H1 (cell line): ENCODE measurements at regions not wholly inside any gene's neighbourhood (a gene's known extent, or its start where the extent isn't known, plus 50 kb on each side); places are given as distances from the start of the nearest gene placed in this dataset.

Source experiments
- CTCF ChIA-PET: fragments of 300-600 bp; sonication (Branson Sonifier 250); formaldehyde crosslinking; loops from one replicate; lab custom pipeline; 2021; ENCODE audit not compliant: partially characterized antibody; lab: Charles Lee
- POLR2A ChIA-PET: fragments of 300-600 bp; sonication (Branson Sonifier 250); formaldehyde crosslinking; loops from one replicate; lab custom pipeline; 2021; ENCODE audit warnings: inconsistent platforms; ENCODE audit not compliant: partially characterized antibody; lab: Charles Lee
- DNase-seq, 2 experiments: peaks; one replicate each; pipeline versions ENCODE4 v3.0.0 to v3.0.0-alpha.2; 2010 to 2022; ENCODE audit warnings: low spot score in 2 of 2, low read depth in 1 of 2, mixed read lengths in 1 of 2
- FAIRE-seq: peaks from 2 replicates; lab custom pipeline; 2011; peaks lifted over from hg19 to GRCh38; lab: Jason Lieb, UNC
- H2AFZ ChIP-seq: 2 replicates; pipeline ENCODE4 v1.8.1; 2012; ENCODE audit warnings: low read length, inconsistent platforms
- H2AK5ac ChIP-seq: 2 replicates; pipeline ENCODE4 v1.6.1; 2013; ENCODE audit warnings: low read depth, low read length
- H2BK120ac ChIP-seq: replicated peaks from 2 replicates; pipeline ENCODE3; 2013; ENCODE audit warnings: low read depth, low read length, inconsistent platforms
- H2BK12ac ChIP-seq: 2 replicates; pipeline ENCODE4 v1.6.1; 2013; ENCODE audit warnings: low read depth, low read length
- H2BK15ac ChIP-seq: 2 replicates; pipeline ENCODE4 v1.6.1; 2013; ENCODE audit warnings: low read length
- H2BK20ac ChIP-seq: 2 replicates; pipeline ENCODE4 v1.6.1; 2013; ENCODE audit warnings: low read length
- H2BK5ac ChIP-seq: 2 replicates; pipeline ENCODE4 v1.6.1; 2013; ENCODE audit warnings: low read depth, low read length
- H3K14ac ChIP-seq: 2 replicates; pipeline ENCODE4 v1.6.1; 2013; ENCODE audit warnings: inconsistent platforms; ENCODE audit not compliant: insufficient read length
- H3K18ac ChIP-seq: 2 replicates; pipeline ENCODE4 v1.6.1; 2013; ENCODE audit warnings: low read length; ENCODE audit errors: extremely low read depth
- H3K23ac ChIP-seq: 2 replicates; pipeline ENCODE4 v1.6.1; 2013; ENCODE audit warnings: inconsistent platforms; ENCODE audit not compliant: insufficient read length
- H3K23me2 ChIP-seq: 2 replicates; pipeline ENCODE4 v1.6.1; 2013; ENCODE audit warnings: low read depth, low read length
- H3K27ac ChIP-seq: 2 replicates; pipeline ENCODE4 v1.6.1; 2011; ENCODE audit warnings: low read depth, low read length, inconsistent platforms
- H3K27me3 ChIP-seq, 4 experiments: replicated peaks in 1 of 4; 1 replicate in 1 of 4; 2 replicates in 3 of 4; pipeline versions ENCODE4 v1.6.1 to v1.8.1; 2011 to 2013; ENCODE audit warnings: low read length in 3 of 4, mild to moderate bottlenecking in 3 of 4, inconsistent platforms in 2 of 4, mixed read lengths in 2 of 4, moderate library complexity in 1 of 4; ENCODE audit not compliant: control insufficient read depth in 3 of 4, insufficient read depth in 3 of 4; ENCODE audit errors: extremely low read depth in 1 of 4
- H3K36me3 ChIP-seq, 4 experiments: 2 replicates each; pipeline versions ENCODE4 v1.6.1 to v1.8.1; 2011 to 2013; ENCODE audit warnings: mild to moderate bottlenecking in 4 of 4, low read length in 3 of 4, moderate library complexity in 2 of 4, control low read depth in 1 of 4, inconsistent platforms in 1 of 4; ENCODE audit not compliant: insufficient read depth in 4 of 4, control insufficient read depth in 2 of 4
- H3K4ac ChIP-seq: replicated peaks from 2 replicates; pipeline ENCODE3; 2013; ENCODE audit warnings: low read length, low read depth, mixed read lengths, inconsistent platforms; ENCODE audit not compliant: insufficient read length
- H3K4me1 ChIP-seq, 4 experiments: replicated peaks in 1 of 4; 1 replicate in 1 of 4; 2 replicates in 3 of 4; pipeline versions ENCODE4 v1.6.1 to v1.8.1; 2011 to 2013; ENCODE audit warnings: low read length in 3 of 4, inconsistent platforms in 2 of 4, mixed read lengths in 1 of 4; ENCODE audit not compliant: insufficient read depth in 4 of 4, control insufficient read depth in 3 of 4
- H3K4me2 ChIP-seq, 2 experiments: 2 replicates each; pipeline versions ENCODE4 v1.6.1 to v1.8.1; 2011 to 2013; ENCODE audit warnings: low read depth in 2 of 2, low read length in 2 of 2, control low read depth in 1 of 2, inconsistent platforms in 1 of 2, mild to moderate bottlenecking in 1 of 2; ENCODE audit not compliant: insufficient read depth in 1 of 2
- H3K4me3 ChIP-seq, 4 experiments: fragments of 200-600, 300-600 bp in 1 of 4; sonication (generic), shearing (Covaris generic), sonication (Bioruptor Twin) in 1 of 4; 2 replicates each; pipeline versions ENCODE4 v1.5.1 to v1.8.1; 2011 to 2016; ENCODE audit warnings: low read length in 4 of 4, low read depth in 3 of 4, control low read depth in 2 of 4, inconsistent platforms in 2 of 4, mild to moderate bottlenecking in 2 of 4, mixed read lengths in 1 of 4, moderate library complexity in 1 of 4; ENCODE audit not compliant: insufficient read depth in 2 of 4; ENCODE audit errors: extremely low read depth in 1 of 4
- H3K56ac ChIP-seq: replicated peaks from 2 replicates; pipeline ENCODE3; 2013; ENCODE audit warnings: low read depth, mild to moderate bottlenecking, mixed read lengths, low read length, inconsistent platforms; ENCODE audit not compliant: insufficient read length
- H3K79me1 ChIP-seq: 2 replicates; pipeline ENCODE4 v1.6.1; 2013; ENCODE audit warnings: low read depth, low read length, control low read depth
- H3K79me2 ChIP-seq, 2 experiments: 2 replicates each; pipeline versions ENCODE4 v1.6.1 to v1.8.1; 2012 to 2013; ENCODE audit warnings: low read length in 2 of 2, mild to moderate bottlenecking in 2 of 2, inconsistent platforms in 1 of 2; ENCODE audit not compliant: insufficient read depth in 2 of 2, control insufficient read depth in 1 of 2
- H3K9ac ChIP-seq, 4 experiments: replicated peaks in 1 of 4; 1 replicate in 1 of 4; 2 replicates in 3 of 4; pipeline versions ENCODE4 v1.6.1 to v1.8.1; 2011 to 2013; ENCODE audit warnings: low read depth in 3 of 4, low read length in 3 of 4, control low read depth in 2 of 4, mild to moderate bottlenecking in 2 of 4, moderate library complexity in 2 of 4, inconsistent platforms in 1 of 4; ENCODE audit errors: extremely low read depth in 1 of 4
- H3K9me3 ChIP-seq, 2 experiments: 2 replicates each; pipeline versions ENCODE4 v1.6.1 to v1.8.1; 2012 to 2013; ENCODE audit warnings: mild to moderate bottlenecking in 2 of 2, moderate library complexity in 2 of 2, control low read depth in 1 of 2, inconsistent platforms in 1 of 2, low read depth in 1 of 2, low read length in 1 of 2, mixed read lengths in 1 of 2; ENCODE audit not compliant: insufficient read depth in 2 of 2
- H4K20me1 ChIP-seq, 2 experiments: replicated peaks in 1 of 2; 2 replicates each; pipeline versions ENCODE3 to v1.8.1; 2011 to 2013; ENCODE audit warnings: inconsistent platforms in 2 of 2, low read length in 2 of 2, mild to moderate bottlenecking in 1 of 2; ENCODE audit not compliant: insufficient read depth in 2 of 2, control insufficient read depth in 1 of 2
- H4K5ac ChIP-seq: 2 replicates; pipeline ENCODE4 v1.6.1; 2013; ENCODE audit warnings: low read length, low read depth, mixed read lengths, inconsistent platforms; ENCODE audit not compliant: insufficient read length
- H4K8ac ChIP-seq: 2 replicates; pipeline ENCODE4 v1.8.0; 2013; ENCODE audit warnings: mild to moderate bottlenecking, moderate library complexity, low read length, inconsistent platforms; ENCODE audit not compliant: insufficient read depth; ENCODE audit errors: extremely low read depth
- H4K91ac ChIP-seq: replicated peaks from 2 replicates; pipeline ENCODE3; 2013; ENCODE audit warnings: low read length, mixed read lengths, inconsistent platforms; ENCODE audit not compliant: insufficient read length
- CHD2 ChIP-seq: IDR thresholded peaks from 2 replicates; pipeline ENCODE4 v1.6.1; 2012; ENCODE audit warnings: low read length, improper control_type of control experiment
- E2F6 ChIP-seq: IDR thresholded peaks from 2 replicates; pipeline ENCODE4 v1.6.1; 2012; ENCODE audit warnings: inconsistent platforms
- GTF2F1 ChIP-seq: IDR thresholded peaks from 2 replicates; pipeline ENCODE4 v1.6.1; 2012; ENCODE audit warnings: low read depth, low read length, improper control_type of control experiment, borderline replicate concordance
- NANOG ChIP-seq: IDR thresholded peaks from 2 replicates; pipeline ENCODE4 v1.6.1; 2011; ENCODE audit warnings: low read length, low read depth, mild to moderate bottlenecking, inconsistent platforms; ENCODE audit not compliant: insufficient read depth, poor library complexity, severe bottlenecking
- RFX5 ChIP-seq: IDR thresholded peaks from 2 replicates; pipeline ENCODE4 v1.6.1; 2011; ENCODE audit warnings: low read depth, low read length, improper control_type of control experiment, borderline replicate concordance
- SIRT6 ChIP-seq: IDR thresholded peaks from one replicate; pipeline ENCODE4 v1.7.1; 2012; ENCODE audit warnings: low read length, inconsistent platforms
- SP4 ChIP-seq: IDR thresholded peaks from 2 replicates; pipeline ENCODE4 v1.6.1; 2012; ENCODE audit warnings: low read length, inconsistent platforms

GRCh38 chr15:56524915-56525314 lies 60.0 kb upstream of the MNS1 start:
- Histone ChIP-seq H2AK5ac (no peak overlapping the region), H4K8ac (no peak overlapping the region), H4K20me1 (no peaks in the 10 kb centered on the region), H3K4ac (no peak overlapping the region), H3K9me3 (no peaks in the 10 kb centered on the region), H2BK20ac (no peak overlapping the region), H2BK12ac (no peak overlapping the region), H4K5ac (no peak overlapping the region), H3K18ac (no peak overlapping the region), H3K23me2 (no peaks in the 10 kb centered on the region), H2AFZ (no peak overlapping the region), H3K56ac (no peak overlapping the region), H3K9ac (no peak overlapping the region), H4K91ac (no peak overlapping the region), H2BK5ac (no peak overlapping the region), H3K14ac (no peak overlapping the region), H2BK120ac (no peak overlapping the region), H3K4me3 (no peak overlapping the region), H3K79me2 (no peaks in the 10 kb centered on the region), H3K79me1 (no peaks in the 10 kb centered on the region), H3K36me3 (no peaks in the 10 kb centered on the region), H2BK15ac (no peak overlapping the region), H3K4me2 (no peak overlapping the region), H3K27ac (no peak overlapping the region), H3K27me3 (no peaks in the 10 kb centered on the region), H3K4me1 (no peaks in the 10 kb centered on the region), H3K23ac (no peak overlapping the region)
- FAIRE-seq, result no peak
- no peak for DNase-seq
- ChIA-PET POLR2A (no interaction called here), CTCF (no interaction called here)
- TF ChIP-seq SP4, result no peak
- TF ChIP-seq NANOG, result no peak
- TF ChIP-seq RFX5, result no peak
- no peak for TF ChIP-seq SIRT6
- TF ChIP-seq CHD2, result no peak
- TF ChIP-seq E2F6, result no peak
- no peak for TF ChIP-seq GTF2F1
